GM23248 (cell line): ENCODE measurements at regions not wholly inside any gene's neighbourhood (a gene's known extent, or its start where the extent isn't known, plus 50 kb on each side); places are given as distances from the start of the nearest gene placed in this dataset.
A peak's percentile ranks its signal among the peaks of the same experiment; 100 is the strongest.

Source experiments
- DNase-seq: peaks from one replicate; pipeline ENCODE4 v3.0.0-alpha.2; 2015
- H2AFZ ChIP-seq: fragments of 200-600 bp; sonication (generic); 2 replicates; pipeline ENCODE4 v1.6.1; 2016; ENCODE audit warnings: antibody characterized with exemption
- H3F3A ChIP-seq: fragments of 200-600 bp; sonication (generic); 2 replicates; pipeline ENCODE4 v1.6.1; 2016; ENCODE audit warnings: mild to moderate bottlenecking, antibody characterized with exemption, mixed run types; ENCODE audit not compliant: insufficient read depth
- H3K27ac ChIP-seq: fragments of 200-600 bp; sonication (generic); 2 replicates; pipeline ENCODE4 v1.5.1; 2016; ENCODE audit warnings: mild to moderate bottlenecking
- H3K27me3 ChIP-seq: fragments of 200-600 bp; sonication (generic); replicated peaks from 2 replicates; pipeline ENCODE4 v1.6.1; 2016; ENCODE audit warnings: mild to moderate bottlenecking; ENCODE audit not compliant: insufficient read depth
- H3K36me3 ChIP-seq: fragments of 200-600 bp; sonication (generic); 2 replicates; pipeline ENCODE4 v1.6.1; 2016; ENCODE audit warnings: low read depth, mild to moderate bottlenecking
- H3K4me1 ChIP-seq: fragments of 200-600 bp; sonication (generic); 2 replicates; pipeline ENCODE4 v1.6.1; 2016; ENCODE audit warnings: mild to moderate bottlenecking; ENCODE audit not compliant: insufficient read depth
- H3K4me2 ChIP-seq: fragments of 200-600 bp; sonication (generic); one replicate; pipeline ENCODE4 v1.6.1; 2016; ENCODE audit warnings: mild to moderate bottlenecking; ENCODE audit not compliant: unreplicated experiment
- H3K4me3 ChIP-seq: fragments of 200-600 bp; sonication (generic); 2 replicates; pipeline ENCODE4 v1.5.1; 2016; ENCODE audit warnings: mild to moderate bottlenecking
- H3K79me2 ChIP-seq: fragments of 200-600 bp; sonication (generic); 2 replicates; pipeline ENCODE4 v1.6.1; 2016; ENCODE audit warnings: mild to moderate bottlenecking; ENCODE audit not compliant: insufficient read depth
- H3K9ac ChIP-seq: fragments of 200-600 bp; sonication (generic); 2 replicates; pipeline ENCODE4 v1.6.1; 2016; ENCODE audit warnings: mild to moderate bottlenecking
- H3K9me2 ChIP-seq: fragments of 200-600 bp; sonication (generic); 2 replicates; pipeline ENCODE4 v1.6.1; 2016; ENCODE audit warnings: mixed run types, mild to moderate bottlenecking, moderate library complexity; ENCODE audit not compliant: insufficient read depth
- H3K9me3 ChIP-seq: fragments of 200-600 bp; sonication (generic); one replicate; pipeline ENCODE4 v1.6.1; 2017; ENCODE audit warnings: low read depth
- H4K20me1 ChIP-seq: fragments of 200-600 bp; sonication (generic); 2 replicates; pipeline ENCODE4 v1.6.0; 2016; ENCODE audit not compliant: insufficient read depth
- EZH2 ChIP-seq: fragments of 200-600 bp; sonication (generic); IDR thresholded peaks from 2 replicates; pipeline ENCODE4 v1.6.1; 2018; ENCODE audit warnings: antibody characterized with exemption, mild to moderate bottlenecking; ENCODE audit not compliant: insufficient read depth, poor library complexity, severe bottlenecking
- EZH2phosphoT487 ChIP-seq: fragments of 200-600 bp; sonication (generic); IDR thresholded peaks from 2 replicates; pipeline ENCODE4 v1.6.1; 2018; ENCODE audit warnings: antibody characterized with exemption, moderate library complexity, mild to moderate bottlenecking, low read depth; ENCODE audit not compliant: insufficient read depth
- WGBS, 2 experiments: methylation state at CpG; one replicate each; pipeline ENCODE4 v1.1.6; 2015 to 2017; ENCODE audit warnings: low lambda C conversion rate in 2 of 2, low coverage in 1 of 2; ENCODE audit errors: missing lambda C conversion rate in 2 of 2; 5-methylcytosine and 5-hydroxymethylcytosine counted together
- in situ Hi-C: fragments of 300-500 bp; cut with MboI; formaldehyde crosslinking; loops from 2 replicates; pipeline ENCODE4 v1.15.0; 2020

GRCh38 chr20:16132036-16132798, 441.0 kb downstream of the KIF16B start:
- no peak overlapping the region for H3K4me3 ChIP-seq
- 19 to 25% methylated on average over 3 of the region's 3 CpGs for WGBS, 2 experiments
- no peaks in the 10 kb centered on the region for H3K36me3 ChIP-seq
- H3K4me1 ChIP-seq = no peaks in the 10 kb centered on the region
- H3K27me3 ChIP-seq = no peaks in the 10 kb centered on the region
- no peaks in the 10 kb centered on the region for H3K79me2 ChIP-seq
- H3K9ac ChIP-seq = no peak overlapping the region
- H4K20me1 ChIP-seq = no peaks in the 10 kb centered on the region
- no peaks in the 10 kb centered on the region for H3K9me3 ChIP-seq
- in situ Hi-C loops = no loop called here
- TF ChIP-seq EZH2phosphoT487 = no peak
- TF ChIP-seq EZH2 = no peak
- DNase-seq = no peak
- H3K4me2 ChIP-seq = no peak overlapping the region
- no peaks in the 10 kb centered on the region for H3K9me2 ChIP-seq
- H2AFZ ChIP-seq = no peak overlapping the region
- H3K27ac ChIP-seq = no peak overlapping the region
- H3F3A ChIP-seq = no peaks in the 10 kb centered on the region

GRCh38 chr20:16129411-16129810, 443.8 kb downstream of the KIF16B start:
- Histone ChIP-seq H3K4me3 (no peak overlapping the region), H3K27ac (no peak overlapping the region), H3K27me3 (no peaks in the 10 kb centered on the region), H2AFZ (no peak overlapping the region), H3K4me2 (no peak overlapping the region), H3K9me3 (no peaks in the 10 kb centered on the region), H3K79me2 (no peaks in the 10 kb centered on the region), H3K36me3 (no peaks in the 10 kb centered on the region), H3K4me1 (no peaks in the 10 kb centered on the region), H3K9me2 (no peaks in the 10 kb centered on the region), H4K20me1 (no peaks in the 10 kb centered on the region), H3K9ac (no peak overlapping the region), H3F3A (no peaks in the 10 kb centered on the region)
- in situ Hi-C loops = no loop called here
- WGBS, 2 experiments = 38 to 43% methylated on average over 7 of the region's 7 CpGs
- no peak for DNase-seq
- TF ChIP-seq EZH2phosphoT487 (no peak), EZH2 (no peak)

GRCh38 chr20:16128538-16129106, 444.6 kb downstream of the KIF16B start:
- no peak overlapping the region for H3K27ac ChIP-seq
- no peaks in the 10 kb centered on the region for H3K79me2 ChIP-seq
- H3K27me3 ChIP-seq = no peaks in the 10 kb centered on the region
- no peak overlapping the region for H2AFZ ChIP-seq
- no peak for DNase-seq
- WGBS, 2 experiments = 18% methylated on average over 2 of the region's 2 CpGs
- H3K36me3 ChIP-seq = no peaks in the 10 kb centered on the region
- H3K4me3 ChIP-seq = no peak overlapping the region
- in situ Hi-C loops = no loop called here
- H3K4me1 ChIP-seq = no peaks in the 10 kb centered on the region
- no peaks in the 10 kb centered on the region for H3K9me3 ChIP-seq
- TF ChIP-seq EZH2 = no peak
- no peak for TF ChIP-seq EZH2phosphoT487
- H3K9me2 ChIP-seq = no peaks in the 10 kb centered on the region
- no peaks in the 10 kb centered on the region for H4K20me1 ChIP-seq
- no peak overlapping the region for H3K4me2 ChIP-seq
- H3F3A ChIP-seq = no peaks in the 10 kb centered on the region
- H3K9ac ChIP-seq = no peak overlapping the region

- no peak overlapping the region for H3K4me3 ChIP-seq
- TF ChIP-seq EZH2 = no peak
- TF ChIP-seq EZH2phosphoT487 = no peak
- no peak overlapping the region for H3K9ac ChIP-seq
- no peaks in the 10 kb centered on the region for H3K36me3 ChIP-seq
- no peaks in the 10 kb centered on the region for H3K27me3 ChIP-seq
- H4K20me1 ChIP-seq = no peaks in the 10 kb centered on the region
- H2AFZ ChIP-seq = no peak overlapping the region
- H3K4me1 ChIP-seq = no peaks in the 10 kb centered on the region
- H3F3A ChIP-seq = no peaks in the 10 kb centered on the region
- H3K9me2 ChIP-seq = no peaks in the 10 kb centered on the region
- in situ Hi-C loops = no loop called here
- DNase-seq = peak; percentile 1
- no peaks in the 10 kb centered on the region for H3K79me2 ChIP-seq
- H3K9me3 ChIP-seq = no peaks in the 10 kb centered on the region
- no peak overlapping the region for H3K27ac ChIP-seq
- H3K4me2 ChIP-seq = no peak overlapping the region
- 18 to 23% methylated on average over 4 of the region's 4 CpGs for WGBS, 2 experiments
These were observed 447.4 kb downstream of the KIF16B start for GRCh38 chr20:16125816-16126215.
